ENCODE measurements at regions not wholly inside any gene's neighbourhood (a gene's known extent, or its start where the extent isn't known, plus 50 kb on each side); places are given as distances from the start of the nearest gene placed in this dataset.

- no peaks in the 10 kb centered on the region for H4K20me1 ChIP-seq
- no peak overlapping the region for H3K4me3 ChIP-seq
- peaks cover 45 to 99% (median 80%) of the 10 kb centered on the region in 10 experiments for H3K4me1 ChIP-seq
- H3K9ac ChIP-seq: no peak overlapping the region
- no peak overlapping the region for H3K27ac ChIP-seq
- TF ChIP-seq Cebpa-rat (IDR thresholded peaks at IDR 0.05): no peak
- no peaks in the 10 kb centered on the region for H3K36me3 ChIP-seq
- peaks cover 0 to 11% (median 0%) of the 10 kb centered on the region in 11 experiments; a peak in 2 of 22 replicates for H3K27me3 ChIP-seq
- H3K9me3 ChIP-seq (replicated peaks in 1 of 11): no peaks in the 10 kb centered on the region
- H3K4me2 ChIP-seq: peak overlapping the region in 4 of 11 experiments; percentile 11 to 30 (median 18); a peak in 1 of 22 replicates
Observed at GRCh38 chr7:50145226-50145625, 52.2 kb upstream of the ZPBP start.

All from BLaER1 treated with 17β-estradiol and CSF1 and Interleukin-3, amounts not matched to agents 10 nM and 100 nM (cell line).